ENCODE measurements at regions not wholly inside any gene's neighbourhood (a gene's known extent, or its start where the extent isn't known, plus 50 kb on each side); places are given as distances from the start of the nearest gene placed in this dataset.

- H3K27me3 ChIP-seq (replicated peaks; ENCODE audit: control insufficient read depth, insufficient read depth, low read length) = no peaks in the 10 kb centered on the region
- H3K27ac Mint-ChIP-seq (ENCODE audit: unreplicated experiment) = no peak overlapping the region
- H3K9me3 Mint-ChIP-seq (ENCODE audit: unreplicated experiment) = no peaks in the 10 kb centered on the region
- H3K9me3 ChIP-seq = no peaks in the 10 kb centered on the region
- BruUV-seq (replicated peaks) = no TSS peak
- CTCF ChIA-PET = no interaction called here
- intact Hi-C loops (cut with micrococcal nuclease; ENCODE audit: unreplicated experiment) = no loop called here
- no peak overlapping the region for H3K4me3 Mint-ChIP-seq (ENCODE audit: unreplicated experiment)
- H3K36me3 Mint-ChIP-seq (ENCODE audit: insufficient read depth, unreplicated experiment) = no peaks in the 10 kb centered on the region
- no peak for TF ChIP-seq CTCF (IDR thresholded peaks at IDR 0.05; ENCODE audit: insufficient read depth in 1 of 2, low read depth in 1 of 2, low read length in 1 of 2, severe bottlenecking in 1 of 2, unreplicated experiment in 1 of 2)
- DNase-seq = no peak
- H3K4me3 ChIP-seq (ENCODE audit: low read depth, low read length) = no peak overlapping the region
- peaks cover 5% of the 10 kb centered on the region for H3K27me3 Mint-ChIP-seq (ENCODE audit: insufficient read depth, unreplicated experiment)
- no peaks in the 10 kb centered on the region for H3K36me3 ChIP-seq (ENCODE audit: control insufficient read depth, insufficient read depth, low read length)
- POLR2A ChIA-PET = no interaction called here
- H3K4me1 Mint-ChIP-seq (ENCODE audit: low read depth, unreplicated experiment) = no peaks in the 10 kb centered on the region
- no peaks in the 10 kb centered on the region for H3K4me1 ChIP-seq
Observed at GRCh38 chr6:91155129-91155785, 568.4 kb upstream of the MAP3K7 start.

GRCh38 chr6:91152824-91153223 lies 566.0 kb upstream of the MAP3K7 start:
- no peaks in the 10 kb centered on the region for H3K4me1 Mint-ChIP-seq (ENCODE audit: low read depth, unreplicated experiment)
- no peaks in the 10 kb centered on the region for H3K27me3 Mint-ChIP-seq (ENCODE audit: insufficient read depth, unreplicated experiment)

DNA sequence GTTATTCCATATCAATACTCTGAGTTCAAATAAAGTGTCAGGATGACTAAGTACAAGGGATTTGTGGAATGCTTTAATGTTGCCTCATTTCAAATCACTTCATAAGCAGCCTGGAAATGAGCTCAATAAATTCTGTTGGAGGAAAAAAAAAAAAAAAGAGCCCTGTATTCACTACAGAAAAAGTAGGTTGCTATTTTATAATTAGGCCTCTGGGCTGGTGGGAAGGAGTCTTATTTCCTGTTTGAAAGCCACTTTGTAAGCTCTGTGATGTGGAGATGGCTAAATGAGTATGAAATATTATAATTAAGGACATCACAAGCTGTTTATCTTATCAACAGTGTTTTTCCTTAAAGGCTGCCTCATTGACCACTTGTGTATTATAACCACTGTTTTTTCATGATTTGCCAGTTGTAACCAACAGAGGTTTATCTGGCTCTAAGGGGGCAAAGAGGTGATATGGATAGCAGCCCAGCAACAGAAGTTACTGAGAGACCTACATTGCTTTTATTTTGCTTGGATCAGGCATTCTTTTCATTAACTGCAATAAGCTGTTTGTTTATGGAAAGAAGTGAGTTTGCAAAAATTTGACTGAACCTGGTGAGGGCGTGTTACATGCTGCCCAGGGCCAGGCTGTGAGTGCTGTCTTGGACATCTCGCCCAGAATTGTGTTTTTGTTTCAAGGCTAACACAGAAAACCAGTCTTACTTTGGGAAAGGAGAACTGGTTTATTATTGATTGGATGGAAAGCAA lies 563.3 kb upstream of the MAP3K7 start:
- Mint-ChIP-seq H3K27me3 (ENCODE audit: insufficient read depth, unreplicated experiment) (no peaks in the 10 kb centered on the region), H3K27ac (ENCODE audit: unreplicated experiment) (no peak overlapping the region), H3K4me3 (ENCODE audit: unreplicated experiment) (no peak overlapping the region), H3K4me1 (ENCODE audit: low read depth, unreplicated experiment) (no peaks in the 10 kb centered on the region), H3K36me3 (ENCODE audit: insufficient read depth, unreplicated experiment) (no peaks in the 10 kb centered on the region), H3K9me3 (ENCODE audit: unreplicated experiment) (no peaks in the 10 kb centered on the region)
- no TSS peak for BruUV-seq (replicated peaks)
- POLR2A ChIA-PET = no interaction called here
- DNase-seq = no peak
- no peaks in the 10 kb centered on the region for H3K4me1 ChIP-seq
- intact Hi-C loops (cut with micrococcal nuclease; ENCODE audit: unreplicated experiment) = no loop called here
- no peak overlapping the region for H3K4me3 ChIP-seq (ENCODE audit: low read depth, low read length)
- no peaks in the 10 kb centered on the region for H3K27me3 ChIP-seq (replicated peaks; ENCODE audit: control insufficient read depth, insufficient read depth, low read length)
- CTCF ChIA-PET = interaction anchor here (1.1 kb wide), 1 partner anchor 68 kb away, joined by 3 read pairs; no protein-coding TSS in a partner anchor
- no peaks in the 10 kb centered on the region for H3K9me3 ChIP-seq
- no peaks in the 10 kb centered on the region for H3K36me3 ChIP-seq (ENCODE audit: control insufficient read depth, insufficient read depth, low read length)
- TF ChIP-seq CTCF (IDR thresholded peaks at IDR 0.05; ENCODE audit: insufficient read depth in 1 of 2, low read depth in 1 of 2, low read length in 1 of 2, severe bottlenecking in 1 of 2, unreplicated experiment in 1 of 2) = no peak

More at GRCh38 chr6:91152824-91153223, 566.0 kb upstream of the MAP3K7 start:
- H3K9me3 ChIP-seq = no peaks in the 10 kb centered on the region
- intact Hi-C loops (cut with micrococcal nuclease; ENCODE audit: unreplicated experiment) = no loop called here
- DNase-seq = no peak
- H3K36me3 Mint-ChIP-seq (ENCODE audit: insufficient read depth, unreplicated experiment) = no peaks in the 10 kb centered on the region
- CTCF ChIA-PET = no interaction called here
- TF ChIP-seq CTCF (IDR thresholded peaks at IDR 0.05; ENCODE audit: insufficient read depth in 1 of 2, low read depth in 1 of 2, low read length in 1 of 2, severe bottlenecking in 1 of 2, unreplicated experiment in 1 of 2) = no peak
- H3K9me3 Mint-ChIP-seq (ENCODE audit: unreplicated experiment) = no peaks in the 10 kb centered on the region
- no peaks in the 10 kb centered on the region for H3K4me1 ChIP-seq
- POLR2A ChIA-PET = no interaction called here
- no peak overlapping the region for H3K27ac Mint-ChIP-seq (ENCODE audit: unreplicated experiment)
- BruUV-seq (replicated peaks) = no TSS peak
- no peaks in the 10 kb centered on the region for H3K27me3 ChIP-seq (replicated peaks; ENCODE audit: control insufficient read depth, insufficient read depth, low read length)
- H3K36me3 ChIP-seq (ENCODE audit: control insufficient read depth, insufficient read depth, low read length) = no peaks in the 10 kb centered on the region
- H3K4me3 Mint-ChIP-seq (ENCODE audit: unreplicated experiment) = no peak overlapping the region
- no peak overlapping the region for H3K4me3 ChIP-seq (ENCODE audit: low read depth, low read length)

Measured in Caco-2 (cell line).